Common myeloid progenitor, CD34-positive (primary cell): ENCODE measurements at regions not wholly inside any gene's neighbourhood (a gene's known extent, or its start where the extent isn't known, plus 50 kb on each side); places are given as distances from the start of the nearest gene placed in this dataset.

Source experiments
- CTCF ChIA-PET: fragments of 350-600 bp; sonication (Branson Sonifier 250); formaldehyde crosslinking; loops from one replicate; lab custom pipeline; 2021; ENCODE audit warnings: antibody characterized with exemption; lab: Charles Lee
- POLR2A ChIA-PET: fragments of 350-600 bp; sonication (Branson Sonifier 250); formaldehyde crosslinking; loops from one replicate; lab custom pipeline; 2021; ENCODE audit warnings: antibody characterized with exemption; lab: Charles Lee
- DNase-seq, 3 donors: peaks; one replicate each; pipeline versions ENCODE4 v3.0.0 to v3.0.0-alpha.2; 2013
- H3K27ac ChIP-seq, 2 experiments: 1 replicate in 1 of 2; 2 replicates in 1 of 2; pipeline ENCODE4 v1.7.0; 2013; ENCODE audit warnings: inconsistent platforms in 2 of 2, low read length in 2 of 2, mild to moderate bottlenecking in 2 of 2, low read depth in 1 of 2, moderate library complexity in 1 of 2; ENCODE audit not compliant: severe bottlenecking in 2 of 2, insufficient read depth in 1 of 2, poor library complexity in 1 of 2
- H3K27me3 ChIP-seq, 5 experiments: replicated peaks in 2 of 5; 1 replicate in 3 of 5; 2 replicates in 2 of 5; pipeline versions ENCODE4 v1.6.1 to v1.7.0; 2013; ENCODE audit warnings: low read length in 4 of 5, mild to moderate bottlenecking in 2 of 5, moderate library complexity in 2 of 5, inconsistent platforms in 1 of 5; ENCODE audit not compliant: insufficient read depth in 5 of 5, control insufficient read depth in 4 of 5
- H3K36me3 ChIP-seq, 4 experiments: 1 replicate in 2 of 4; 2 replicates in 2 of 4; pipeline versions ENCODE4 v1.6.1 to v1.7.0; 2013; ENCODE audit warnings: low read length in 3 of 4, control low read depth in 1 of 4, mild to moderate bottlenecking in 1 of 4; ENCODE audit not compliant: control insufficient read depth in 4 of 4, insufficient read depth in 4 of 4
- H3K4me1 ChIP-seq, 4 experiments: 1 replicate in 3 of 4; 2 replicates in 1 of 4; pipeline versions ENCODE4 v1.6.1 to v1.7.1; 2013; ENCODE audit warnings: low read length in 3 of 4, mild to moderate bottlenecking in 3 of 4, control low read depth in 1 of 4, inconsistent platforms in 1 of 4, moderate library complexity in 1 of 4; ENCODE audit not compliant: control insufficient read depth in 4 of 4, insufficient read depth in 4 of 4; ENCODE audit errors: control extremely low read depth in 1 of 4
- H3K4me3 ChIP-seq, 7 experiments: 1 replicate in 4 of 7; 2 replicates in 3 of 7; pipeline versions ENCODE4 v1.5.1 to v1.7.0; 2013; ENCODE audit warnings: mild to moderate bottlenecking in 7 of 7, low read length in 6 of 7, moderate library complexity in 6 of 7, inconsistent platforms in 2 of 7, low read depth in 2 of 7, control low read depth in 1 of 7; ENCODE audit not compliant: insufficient read depth in 4 of 7, control insufficient read depth in 1 of 7; ENCODE audit errors: extremely low read depth in 1 of 7
- H3K9me3 ChIP-seq, 5 experiments: 1 replicate in 4 of 5; 2 replicates in 1 of 5; pipeline versions ENCODE4 v1.6.1 to v1.7.1; 2013; ENCODE audit warnings: low read length in 4 of 5, mild to moderate bottlenecking in 2 of 5, inconsistent platforms in 1 of 5, low read depth in 1 of 5, moderate library complexity in 1 of 5; ENCODE audit not compliant: control insufficient read depth in 4 of 5, insufficient read depth in 2 of 5; ENCODE audit errors: control extremely low read depth in 1 of 5
- WGBS: methylation state at CpG from one replicate; pipeline ENCODE4 v1.1.5; 2013; ENCODE audit not compliant: insufficient coverage; 5-methylcytosine and 5-hydroxymethylcytosine counted together

- WGBS = no CpG with 5 or more reads among the region's 3 CpGs
- Histone ChIP-seq H3K9me3 (peaks cover 0 to 6% (median 3%) of the 10 kb centered on the region in 5 experiments), H3K4me1 (peaks cover 0 to 13% (median 6%) of the 10 kb centered on the region in 4 experiments), H3K27me3 (no peaks in the 10 kb centered on the region), H3K36me3 (no peaks in the 10 kb centered on the region), H3K4me3 (no peak overlapping the region), H3K27ac (no peak overlapping the region)
- ChIA-PET POLR2A (no interaction called here), CTCF (interaction anchor here (0.7 kb wide), 1 partner anchor 201 kb away, joined by 3 read pairs; no protein-coding TSS in a partner anchor)
- no peak for DNase-seq
These were observed 588.3 kb downstream of the SPRY1 start for GRCh38 chr4:123984886-123985285.

GRCh38 chr4:123986268-123986798, 589.7 kb downstream of the SPRY1 start:
- peak overlapping the region in 1 of 7 experiments; percentile 1 for H3K4me3 ChIP-seq
- no peak overlapping the region for H3K27ac ChIP-seq

GRCh38 chr4:123987408-123987807, 590.8 kb downstream of the SPRY1 start:
- ChIA-PET POLR2A (no interaction called here), CTCF (no interaction called here)
- peaks cover 0 to 8% (median 5%) of the 10 kb centered on the region in 5 experiments for H3K9me3 ChIP-seq
- no peak overlapping the region for H3K27ac ChIP-seq
- H3K27me3 ChIP-seq = no peaks in the 10 kb centered on the region
- H3K4me1 ChIP-seq = peaks cover 0 to 13% (median 6%) of the 10 kb centered on the region in 4 experiments
- no peak for DNase-seq
- H3K4me3 ChIP-seq = no peak overlapping the region
- 85% methylated on average over 3 of the region's 3 CpGs for WGBS
- H3K36me3 ChIP-seq = no peaks in the 10 kb centered on the region

More at GRCh38 chr4:123986268-123986798, 589.7 kb downstream of the SPRY1 start:
- CTCF ChIA-PET = no interaction called here
- no peaks in the 10 kb centered on the region for H3K36me3 ChIP-seq
- WGBS = 82% methylated on average over 2 of the region's 2 CpGs
- H3K27me3 ChIP-seq = no peaks in the 10 kb centered on the region
- H3K9me3 ChIP-seq = peaks cover 0 to 5% (median 3%) of the 10 kb centered on the region in 5 experiments
- DNase-seq = peak in 1 of 3 donors; percentile 16
- peaks cover 0 to 13% (median 6%) of the 10 kb centered on the region in 4 experiments for H3K4me1 ChIP-seq
- POLR2A ChIA-PET = no interaction called here

GRCh38 chr4:123990310-123990870, 593.8 kb downstream of the SPRY1 start:
- no peak overlapping the region for H3K4me3 ChIP-seq
- no peaks in the 10 kb centered on the region for H3K36me3 ChIP-seq
- no peaks in the 10 kb centered on the region for H3K27me3 ChIP-seq
- WGBS = no CpG with 5 or more reads among the region's 2 CpGs
- H3K9me3 ChIP-seq = peaks cover 0 to 7% (median 0%) of the 10 kb centered on the region in 5 experiments
- ChIA-PET CTCF (no interaction called here), POLR2A (no interaction called here)
- no peak overlapping the region for H3K27ac ChIP-seq
- DNase-seq = peak in 2 of 3 donors; percentile 22 to 51
- H3K4me1 ChIP-seq = peaks cover 0 to 12% (median 6%) of the 10 kb centered on the region in 4 experiments

- H3K27ac ChIP-seq = no peak overlapping the region
- WGBS = no CpG with 5 or more reads among the region's 2 CpGs
- no peaks in the 10 kb centered on the region for H3K27me3 ChIP-seq
These were observed 598.3 kb downstream of the SPRY1 start for GRCh38 chr4:123994917-123995316.

GRCh38 chr4:123995936-123996335, 599.3 kb downstream of the SPRY1 start:
- H3K27me3 ChIP-seq = no peaks in the 10 kb centered on the region
- POLR2A ChIA-PET = no interaction called here
- whole genome bisulfite sequencing = 100% methylated on average over 1 of the region's 2 CpGs
- H3K27ac ChIP-seq = no peak overlapping the region
- H3K9me3 ChIP-seq = peaks cover 0 to 7% (median 1%) of the 10 kb centered on the region in 5 experiments
- no peak overlapping the region for H3K4me3 ChIP-seq
- DNase-seq = no peak
- CTCF ChIA-PET = no interaction called here
- H3K36me3 ChIP-seq = no peaks in the 10 kb centered on the region
- no peaks in the 10 kb centered on the region for H3K4me1 ChIP-seq

More at GRCh38 chr4:123994917-123995316, 598.3 kb downstream of the SPRY1 start:
- CTCF ChIA-PET = no interaction called here
- POLR2A ChIA-PET = no interaction called here
- no peak for DNase-seq
- no peaks in the 10 kb centered on the region for H3K4me1 ChIP-seq
- no peaks in the 10 kb centered on the region for H3K36me3 ChIP-seq
- peaks cover 0 to 7% (median 1%) of the 10 kb centered on the region in 5 experiments for H3K9me3 ChIP-seq
- H3K4me3 ChIP-seq = no peak overlapping the region
